GM12878 (cell line): ENCODE measurements at regions not wholly inside any gene's neighbourhood (a gene's known extent, or its start where the extent isn't known, plus 50 kb on each side); places are given as distances from the start of the nearest gene placed in this dataset.

ENCODE experiments used
- CBX3 ChIP-seq: fragments of 200-600 bp; sonication (generic); IDR thresholded peaks from 2 replicates; pipeline ENCODE4 v1.6.1; 2016; ENCODE audit warnings: low read depth, borderline replicate concordance
- CTCF ChIP-seq, 3 experiments: IDR thresholded peaks in 2 of 3; conservative IDR thresholded peaks in 1 of 3; 2 replicates each; pipeline ENCODE4 v1.5.1; 2011; ENCODE audit warnings: low read depth in 3 of 3, low read length in 3 of 3, mild to moderate bottlenecking in 3 of 3, control low read depth in 2 of 3, moderate library complexity in 2 of 3, inconsistent platforms in 1 of 3, mixed read lengths in 1 of 3; ENCODE audit not compliant: control insufficient read depth in 2 of 3, insufficient read depth in 1 of 3; ENCODE audit errors: extremely low read depth in 1 of 3

- TF ChIP-seq CBX3 = no peak
- no peak for TF ChIP-seq CTCF (IDR thresholded peaks at IDR 0.05 in 2 of 3, conservative IDR thresholded peaks at IDR 0.05 in 1 of 3; ENCODE audit: control insufficient read depth in 2 of 3, extremely low read depth in 1 of 3, insufficient read depth in 1 of 3, low read depth in 3 of 3, low read length in 3 of 3)
These were observed 99.6 kb upstream of the SGCG start for GRCh38 chr13:23081220-23081619.
